H54 (cell line): ENCODE measurements at regions not wholly inside any gene's neighbourhood (a gene's known extent, or its start where the extent isn't known, plus 50 kb on each side); places are given as distances from the start of the nearest gene placed in this dataset.

Experiments
- DNase-seq: peaks from one replicate; pipeline ENCODE4 v3.0.0; 2011; ENCODE audit warnings: low spot score, mixed read lengths; ENCODE audit not compliant: insufficient read length
- FAIRE-seq: peaks from 3 replicates; lab custom pipeline; 2011; peaks lifted over from hg19 to GRCh38; lab: Jason Lieb, UNC
- POLR2A ChIP-seq: IDR thresholded peaks from 2 replicates; pipeline ENCODE4 v1.6.1; 2011; ENCODE audit warnings: low read depth, mild to moderate bottlenecking, low read length

- TF ChIP-seq POLR2A: no peak
- FAIRE-seq (no peak), DNase-seq (no peak)
These were observed 128.4 kb downstream of the RPAP3 start for GRCh38 chr12:47577206-47577989.

- FAIRE-seq (no peak), DNase-seq (no peak)
- no peak for TF ChIP-seq POLR2A
These were observed 129.4 kb downstream of the RPAP3 start for GRCh38 chr12:47576289-47576945.

- TF ChIP-seq POLR2A: no peak
- DNase-seq (no peak), FAIRE-seq (no peak)
These were observed 131.4 kb downstream of the RPAP3 start for GRCh38 chr12:47574252-47575021.

- no peak for FAIRE-seq
- no peak for TF ChIP-seq POLR2A
- DNase-seq: no peak
These were observed 132.6 kb downstream of the RPAP3 start for GRCh38 chr12:47573146-47573659.

- DNase-seq (no peak), FAIRE-seq (no peak)
- TF ChIP-seq POLR2A: no peak
These were observed 135.7 kb downstream of the RPAP3 start for GRCh38 chr12:47570151-47570550.

GRCh38 chr12:47562201-47562600 is 143.6 kb downstream of the RPAP3 start:
- DNase-seq: no peak
- TF ChIP-seq POLR2A: no peak
- no peak for FAIRE-seq

- DNase-seq (no peak), FAIRE-seq (no peak)
- no peak for TF ChIP-seq POLR2A
These were observed 144.1 kb downstream of the RPAP3 start for GRCh38 chr12:47561746-47562145.

GRCh38 chr12:47560415-47560814 is 145.4 kb downstream of the RPAP3 start:
- DNase-seq (no peak), FAIRE-seq (no peak)
- no peak for TF ChIP-seq POLR2A

GRCh38 chr12:47558625-47559345 is 147.0 kb downstream of the RPAP3 start:
- no peak for TF ChIP-seq POLR2A
- no peak for DNase-seq
- no peak for FAIRE-seq

GRCh38 chr12:47557386-47557785 is 148.4 kb downstream of the RPAP3 start:
- FAIRE-seq (no peak), DNase-seq (no peak)
- no peak for TF ChIP-seq POLR2A

GRCh38 chr12:47556261-47557030 is 149.4 kb downstream of the RPAP3 start:
- no peak for FAIRE-seq
- no peak for TF ChIP-seq POLR2A
- no peak for DNase-seq

- TF ChIP-seq POLR2A: no peak
- FAIRE-seq: no peak
- DNase-seq: no peak
These were observed 151.7 kb downstream of the RPAP3 start for GRCh38 chr12:47554046-47554653.

GRCh38 chr12:47553266-47553665 is 152.6 kb downstream of the RPAP3 start:
- FAIRE-seq (no peak), DNase-seq (no peak)
- TF ChIP-seq POLR2A: no peak
